Adrenal gland (tissue), 9 donors: ENCODE measurements at regions not wholly inside any gene's neighbourhood (a gene's known extent, or its start where the extent isn't known, plus 50 kb on each side); places are given as distances from the start of the nearest gene placed in this dataset.
"Not testable (repeated sequence)": the region's sequence is repeated elsewhere in the genome, so short reads cannot be mapped to it uniquely, and the experiment has no call there.

ENCODE experiments used
- DNase-seq, 7 donors: peaks; one replicate each; pipeline ENCODE4 v3.0.0-alpha.2; 2019 to 2020
- H3K27ac ChIP-seq, 5 donors: fragments of 200-600 bp; sonication (generic) in 4 of 5; 1 replicate in 3 of 5; 2 replicates in 2 of 5; pipeline versions ENCODE4 v1.5.1 to v1.8.0; 2016 to 2020; ENCODE audit warnings: mild to moderate bottlenecking in 1 of 5
- H3K27me3 ChIP-seq: fragments of 200-600 bp; 2 replicates; pipeline ENCODE4 v1.8.0; 2021
- H3K36me3 ChIP-seq, 2 donors: fragments of 200-600 bp; replicated peaks in 1 of 2; 1 replicate in 1 of 2; 2 replicates in 1 of 2; pipeline versions ENCODE4 v1.5.1 to v1.8.0; 2018 to 2022
- H3K4me1 ChIP-seq, 2 donors: fragments of 200-600 bp; replicated peaks in 1 of 2; 1 replicate in 1 of 2; 2 replicates in 1 of 2; pipeline versions ENCODE4 v1.5.1 to v1.8.0; 2018 to 2021
- H3K4me3 ChIP-seq, 4 donors: fragments of 200-600 bp; sonication (generic) in 3 of 4; one replicate each; pipeline ENCODE4 v1.5.1; 2016 to 2018
- H3K9me3 ChIP-seq, 3 donors: fragments of 200-600 bp; sonication (generic) in 1 of 3; replicated peaks in 1 of 3; 1 replicate in 2 of 3; 2 replicates in 1 of 3; pipeline versions ENCODE4 v1.5.1 to v1.8.0; 2016 to 2021
- CTCF ChIP-seq, 6 experiments: fragments of 450-650 bp in 4 of 6; fragments of 200-600 bp in 2 of 6; sonication (generic) in 1 of 6; IDR thresholded peaks; 1 replicate in 5 of 6; 2 replicates in 1 of 6; pipeline versions ENCODE4 v1.5.1 to v1.8.0; 2016 to 2021; ENCODE audit warnings: antibody characterized with exemption in 6 of 6, mild to moderate bottlenecking in 2 of 6, moderate library complexity in 1 of 6
- POLR2A ChIP-seq, 2 donors: fragments of 450-650 bp; IDR thresholded peaks; one replicate each; pipeline ENCODE4 v1.6.1; 2017; ENCODE audit warnings: antibody characterized with exemption in 2 of 2, mild to moderate bottlenecking in 2 of 2, moderate library complexity in 1 of 2
- WGBS, 4 donors: extraction: QIAGEN DNeasy Blood & Tissue Kit in 2 of 4; methylation state at CpG; one replicate each; pipeline versions ENCODE4 v1.1.5 to v1.1.7; 2013 to 2017; 5-methylcytosine and 5-hydroxymethylcytosine counted together
- intact Hi-C, 2 donors: fragments of 100-400 bp; cut with DNase I; formaldehyde crosslinking; loops; one replicate each; pipeline versions ENCODE4 v1.14.1 to v1.15.0; 2022 to 2023
- donor health status: healthy with polysubstance abuse.
- donor health status: Bipolar disorder and iron deficiency.
- donor health status: DM: yes; HTN: yes; CAD: no.
- donor health status: DM: no; HTN: no; CAD: no.
- donor health status: DM: no; HTN: no; CAD: no.

GRCh38 chr1:4132352-4133296 is 232.6 kb upstream of the C1orf174 start:
- WGBS, 4 donors: 69 to 80% (median 74%) methylated on average over 39 to 53 of the region's 53 CpGs
- H3K4me1 ChIP-seq: no peaks in the 10 kb centered on the region
- no peaks in the 10 kb centered on the region for H3K9me3 ChIP-seq
- DNase-seq: no peak
- no peak overlapping the region for H3K4me3 ChIP-seq
- no peak overlapping the region for H3K27ac ChIP-seq
- no peak for TF ChIP-seq POLR2A (IDR thresholded peaks at IDR 0.05)
- no peak for TF ChIP-seq CTCF (IDR thresholded peaks at IDR 0.05)
- H3K36me3 ChIP-seq: no peaks in the 10 kb centered on the region
- intact Hi-C loops: no loop called here
- H3K27me3 ChIP-seq: no peaks in the 10 kb centered on the region

GRCh38 chr1:4133297-4133938 is 233.3 kb upstream of the C1orf174 start:
- no peaks in the 10 kb centered on the region for H3K27me3 ChIP-seq
- no peaks in the 10 kb centered on the region for H3K9me3 ChIP-seq
- no peaks in the 10 kb centered on the region for H3K36me3 ChIP-seq
- no peak for DNase-seq
- H3K27ac ChIP-seq: no peak overlapping the region
- intact Hi-C loops: no loop called here
- no peak for TF ChIP-seq CTCF (IDR thresholded peaks at IDR 0.05)
- TF ChIP-seq POLR2A (IDR thresholded peaks at IDR 0.05): no peak
- H3K4me3 ChIP-seq: no peak overlapping the region
- H3K4me1 ChIP-seq: no peaks in the 10 kb centered on the region
- 56 to 70% (median 65%) methylated on average over 15 to 24 of the region's 24 CpGs for WGBS, 4 donors

GRCh38 chr1:4133939-4134321 is 233.9 kb upstream of the C1orf174 start:
- Histone ChIP-seq H3K9me3 (no peaks in the 10 kb centered on the region), H3K27me3 (no peaks in the 10 kb centered on the region), H3K4me1 (no peaks in the 10 kb centered on the region), H3K27ac (no peak overlapping the region), H3K36me3 (no peaks in the 10 kb centered on the region), H3K4me3 (no peak overlapping the region)
- TF ChIP-seq POLR2A (IDR thresholded peaks at IDR 0.05) (no peak), CTCF (IDR thresholded peaks at IDR 0.05) (no peak)
- 28 to 45% (median 30%) methylated on average over 9 of the region's 9 CpGs for WGBS, 4 donors
- no peak for DNase-seq
- intact Hi-C loops: no loop called here

- H3K9me3 ChIP-seq, H3K4me3 ChIP-seq, DNase-seq, H3K36me3 ChIP-seq, H3K4me1 ChIP-seq, intact Hi-C loops, H3K27me3 ChIP-seq, H3K27ac ChIP-seq: not testable (repeated sequence)
Observed at GRCh38 chr1:4135853-4136252, 235.8 kb upstream of the C1orf174 start.
